ENCODE measurements at regions not wholly inside any gene's neighbourhood (a gene's known extent, or its start where the extent isn't known, plus 50 kb on each side); places are given as distances from the start of the nearest gene placed in this dataset.

- POLR2A ChIA-PET: no interaction called here
- no peak for TF ChIP-seq CTCF (IDR thresholded peaks at IDR 0.05; ENCODE audit: control extremely low read depth, extremely low read depth, low read depth, missing control alignments)
- CTCF ChIA-PET: no interaction called here
- DNase-seq (ENCODE audit: extremely low spot score): no peak
Measured at GRCh38 chr7:84538268-84538667, 343.7 kb upstream of the SEMA3A start.

GRCh38 chr7:84536271-84536870 is 341.8 kb upstream of the SEMA3A start:
- ChIA-PET POLR2A (no interaction called here), CTCF (no interaction called here)
- DNase-seq (ENCODE audit: extremely low spot score): no peak
- TF ChIP-seq CTCF (IDR thresholded peaks at IDR 0.05; ENCODE audit: control extremely low read depth, extremely low read depth, low read depth, missing control alignments): no peak

GRCh38 chr7:84535580-84536270 is 341.1 kb upstream of the SEMA3A start:
- no peak for DNase-seq (ENCODE audit: extremely low spot score)
- CTCF ChIA-PET: no interaction called here
- TF ChIP-seq CTCF (IDR thresholded peaks at IDR 0.05; ENCODE audit: control extremely low read depth, extremely low read depth, low read depth, missing control alignments): no peak
- POLR2A ChIA-PET: no interaction called here

- ChIA-PET POLR2A (no interaction called here), CTCF (no interaction called here)
- no peak for DNase-seq (ENCODE audit: extremely low spot score)
- TF ChIP-seq CTCF (IDR thresholded peaks at IDR 0.05; ENCODE audit: control extremely low read depth, extremely low read depth, low read depth, missing control alignments): no peak
Measured at GRCh38 chr7:84533182-84533581, 338.6 kb upstream of the SEMA3A start.

GRCh38 chr7:84532196-84532595 is 337.6 kb upstream of the SEMA3A start:
- no peak for DNase-seq (ENCODE audit: extremely low spot score)
- POLR2A ChIA-PET: no interaction called here
- CTCF ChIA-PET: no interaction called here
- TF ChIP-seq CTCF (IDR thresholded peaks at IDR 0.05; ENCODE audit: control extremely low read depth, extremely low read depth, low read depth, missing control alignments): no peak

GRCh38 chr7:84529480-84530205 is 335.1 kb upstream of the SEMA3A start:
- no peak for TF ChIP-seq CTCF (IDR thresholded peaks at IDR 0.05; ENCODE audit: control extremely low read depth, extremely low read depth, low read depth, missing control alignments)
- DNase-seq (ENCODE audit: extremely low spot score): no peak
- ChIA-PET CTCF (no interaction called here), POLR2A (no interaction called here)

Data from GM10248 (cell line).